Fibroblast of lung (primary cell): ENCODE measurements at regions not wholly inside any gene's neighbourhood (a gene's known extent, or its start where the extent isn't known, plus 50 kb on each side); places are given as distances from the start of the nearest gene placed in this dataset.

ENCODE experiments used
- DNase-seq, 2 donors: peaks; one replicate each; pipeline versions ENCODE4 v3.0.0 to v3.0.0-alpha.2; 2010; ENCODE audit warnings: low read depth in 2 of 2
- H2AFZ ChIP-seq: 2 replicates; pipeline ENCODE4 v1.5.1; 2012; ENCODE audit warnings: low read length, control low read depth, inconsistent platforms
- H3K27ac ChIP-seq: 2 replicates; pipeline ENCODE4 v1.5.1; 2011; ENCODE audit warnings: low read length, control low read depth; ENCODE audit not compliant: insufficient read depth
- H3K27me3 ChIP-seq: 2 replicates; pipeline ENCODE4 v1.5.1; 2011; ENCODE audit warnings: mild to moderate bottlenecking, low read length; ENCODE audit not compliant: control insufficient read depth, insufficient read depth
- H3K36me3 ChIP-seq: 2 replicates; pipeline ENCODE4 v1.5.1; 2011; ENCODE audit warnings: low read length; ENCODE audit not compliant: control insufficient read depth, insufficient read depth
- H3K4me1 ChIP-seq: 2 replicates; pipeline ENCODE4 v1.5.1; 2011; ENCODE audit warnings: low read length; ENCODE audit not compliant: control insufficient read depth, insufficient read depth; ENCODE audit errors: extremely low read depth
- H3K4me2 ChIP-seq: 2 replicates; pipeline ENCODE4 v1.5.1; 2011; ENCODE audit warnings: low read length, control low read depth; ENCODE audit not compliant: insufficient read depth; ENCODE audit errors: extremely low read depth
- H3K4me3 ChIP-seq, 4 experiments: fragments of 200-600 bp in 1 of 4; sonication (generic) in 1 of 4; replicated peaks in 1 of 4; 2 replicates each; pipeline ENCODE4 v1.5.1; 2011 to 2016; ENCODE audit warnings: low read length in 4 of 4, low read depth in 3 of 4, mild to moderate bottlenecking in 3 of 4, control low read depth in 2 of 4, inconsistent platforms in 1 of 4, mixed read lengths in 1 of 4; ENCODE audit not compliant: insufficient read depth in 1 of 4; ENCODE audit errors: control extremely low read depth in 1 of 4
- H3K79me2 ChIP-seq: 2 replicates; pipeline ENCODE4 v1.5.1; 2012; ENCODE audit warnings: mild to moderate bottlenecking, low read length, inconsistent platforms; ENCODE audit not compliant: control insufficient read depth, insufficient read depth
- H3K9ac ChIP-seq: 2 replicates; pipeline ENCODE4 v1.5.1; 2011; ENCODE audit warnings: mild to moderate bottlenecking, low read length, control low read depth; ENCODE audit not compliant: insufficient read depth
- H3K9me3 ChIP-seq: 2 replicates; pipeline ENCODE4 v1.5.1; 2012; ENCODE audit warnings: low read depth, low read length; ENCODE audit not compliant: control insufficient read depth, insufficient read depth
- H4K20me1 ChIP-seq: 2 replicates; pipeline ENCODE4 v1.5.1; 2011; ENCODE audit warnings: low read length; ENCODE audit not compliant: control insufficient read depth, insufficient read depth; ENCODE audit errors: extremely low read depth
- CTCF ChIP-seq, 2 donors: IDR thresholded peaks in 1 of 2; conservative IDR thresholded peaks in 1 of 2; 1 replicate in 1 of 2; 2 replicates in 1 of 2; pipeline ENCODE4 v1.5.1; 2011 to 2012; ENCODE audit warnings: low read length in 2 of 2, control low read depth in 1 of 2, inconsistent platforms in 1 of 2, low read depth in 1 of 2, mild to moderate bottlenecking in 1 of 2
- EZH2 ChIP-seq: IDR thresholded peaks from 2 replicates; pipeline ENCODE4 v1.5.1; 2012; ENCODE audit warnings: low read length, control low read depth, mild to moderate bottlenecking; ENCODE audit errors: missing control alignments

DNA sequence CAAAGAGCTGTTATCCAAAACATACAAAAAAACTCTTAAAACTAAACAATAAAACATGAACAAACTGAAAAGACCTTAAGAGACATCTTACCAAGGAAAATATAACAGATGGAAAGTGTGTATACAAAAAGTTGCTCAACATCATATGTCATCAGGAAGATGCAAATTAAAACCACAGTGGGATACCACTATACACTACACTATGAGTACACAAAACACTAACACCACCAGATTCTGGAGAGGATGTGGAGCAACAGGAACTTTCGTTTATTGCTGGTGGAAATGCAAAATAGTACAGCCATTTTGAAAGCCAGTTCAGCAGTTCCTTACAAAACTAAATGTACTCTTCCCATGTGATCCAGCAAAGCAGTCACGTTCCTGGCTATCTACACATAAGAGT lies 221.4 kb downstream of the CMPK2 start:
- DNase-seq: peak in 1 of 2 donors; percentile 10
- H2AFZ ChIP-seq: no peak overlapping the region

DNA sequence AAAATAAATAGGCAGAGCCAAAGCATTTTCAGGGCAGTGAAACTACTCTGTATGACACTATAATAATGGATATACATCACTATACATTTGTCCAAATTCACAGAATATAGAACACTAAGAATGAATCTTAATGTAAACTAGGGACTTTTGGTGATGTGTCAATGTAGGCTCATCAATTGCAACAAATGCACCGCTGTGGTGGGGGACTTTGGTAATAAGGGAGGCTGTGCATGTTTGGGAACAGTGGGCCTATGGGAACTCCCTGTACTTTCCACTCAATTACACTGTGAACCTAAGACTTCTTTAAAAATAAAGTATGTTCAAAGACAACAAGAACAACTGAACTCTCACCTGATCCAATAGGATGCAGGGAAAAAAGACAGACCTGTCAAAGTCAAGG lies 220.7 kb downstream of the CMPK2 start:
- Histone ChIP-seq H3K9ac (no peak overlapping the region), H3K4me2 (no peak overlapping the region), H3K27me3 (no peaks in the 10 kb centered on the region), H3K4me1 (no peaks in the 10 kb centered on the region), H4K20me1 (no peaks in the 10 kb centered on the region), H3K9me3 (no peaks in the 10 kb centered on the region), H3K4me3 (no peak overlapping the region), H3K27ac (no peak overlapping the region), H3K36me3 (no peaks in the 10 kb centered on the region), H2AFZ (no peak overlapping the region), H3K79me2 (no peaks in the 10 kb centered on the region)
- DNase-seq: no peak
- TF ChIP-seq EZH2: no peak
- no peak for TF ChIP-seq CTCF (conservative IDR thresholded peaks at IDR 0.05 in 1 of 2, IDR thresholded peaks at IDR 0.05 in 1 of 2; ENCODE audit: low read depth in 1 of 2, low read length in 2 of 2)

More for the DNA sequence above, 221.4 kb downstream of the CMPK2 start:
- no peak for TF ChIP-seq EZH2
- TF ChIP-seq CTCF (conservative IDR thresholded peaks at IDR 0.05 in 1 of 2, IDR thresholded peaks at IDR 0.05 in 1 of 2; ENCODE audit: low read depth in 1 of 2, low read length in 2 of 2): no peak
- H3K27ac ChIP-seq: no peak overlapping the region
- no peaks in the 10 kb centered on the region for H3K79me2 ChIP-seq
- no peak overlapping the region for H3K4me3 ChIP-seq
- no peaks in the 10 kb centered on the region for H3K4me1 ChIP-seq
- H4K20me1 ChIP-seq: no peaks in the 10 kb centered on the region
- no peak overlapping the region for H3K9ac ChIP-seq
- no peaks in the 10 kb centered on the region for H3K27me3 ChIP-seq
- H3K9me3 ChIP-seq: no peaks in the 10 kb centered on the region
- H3K4me2 ChIP-seq: no peak overlapping the region
- H3K36me3 ChIP-seq: no peaks in the 10 kb centered on the region

DNA sequence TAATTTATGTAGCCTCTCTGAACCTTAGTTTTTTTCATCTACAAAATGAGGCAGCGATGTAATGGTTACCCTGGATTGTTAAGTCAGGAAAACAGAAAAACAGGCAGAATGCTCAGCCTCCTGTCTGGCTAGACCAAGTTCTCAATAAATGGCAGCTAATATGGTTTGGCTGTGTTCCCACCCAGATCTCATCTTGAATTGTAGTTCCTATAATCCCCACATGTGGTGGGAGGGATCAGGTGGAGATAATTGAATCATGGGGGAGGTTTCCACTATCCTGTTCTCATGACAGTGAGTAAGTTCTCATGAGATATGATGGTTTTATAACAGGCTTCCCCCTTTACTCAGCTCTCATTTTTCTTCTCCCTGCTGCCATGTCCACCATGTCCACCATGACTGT lies 220.0 kb downstream of the CMPK2 start:
- Histone ChIP-seq H3K4me3 (no peak overlapping the region), H3K36me3 (no peaks in the 10 kb centered on the region), H4K20me1 (no peaks in the 10 kb centered on the region), H3K4me2 (no peak overlapping the region), H3K27me3 (no peaks in the 10 kb centered on the region), H3K79me2 (no peaks in the 10 kb centered on the region), H2AFZ (no peak overlapping the region), H3K4me1 (no peaks in the 10 kb centered on the region), H3K9ac (no peak overlapping the region), H3K27ac (no peak overlapping the region), H3K9me3 (no peaks in the 10 kb centered on the region)
- DNase-seq: no peak
- TF ChIP-seq EZH2 (no peak), CTCF (conservative IDR thresholded peaks at IDR 0.05 in 1 of 2, IDR thresholded peaks at IDR 0.05 in 1 of 2; ENCODE audit: low read depth in 1 of 2, low read length in 2 of 2) (no peak)
